Smooth muscle cell (in vitro differentiated cells): ENCODE measurements at regions not wholly inside any gene's neighbourhood (a gene's known extent, or its start where the extent isn't known, plus 50 kb on each side); places are given as distances from the start of the nearest gene placed in this dataset.
"Not testable (repeated sequence)": the region's sequence is repeated elsewhere in the genome, so short reads cannot be mapped to it uniquely, and the experiment has no call there.

Experiments
- DNase-seq: peaks from one replicate; lab custom pipeline; 2025; ENCODE audit not compliant: unreplicated experiment; lab: John Stamatoyannopoulos, UW
- H2AFZ ChIP-seq: fragments of 200-600 bp; sonication (generic); 2 replicates; pipeline ENCODE4 v1.6.0; 2016; ENCODE audit warnings: antibody characterized with exemption, low read depth, mild to moderate bottlenecking
- H3F3A ChIP-seq: fragments of 200-600 bp; sonication (generic); 2 replicates; pipeline ENCODE4 v1.6.0; 2017; ENCODE audit warnings: antibody characterized with exemption, low read depth
- H3K27ac ChIP-seq: fragments of 200-600 bp; sonication (generic); 2 replicates; pipeline ENCODE4 v1.5.1; 2016; ENCODE audit warnings: low read depth, mild to moderate bottlenecking
- H3K27me3 ChIP-seq: fragments of 200-600 bp; sonication (generic); 2 replicates; pipeline ENCODE4 v1.6.1; 2016; ENCODE audit warnings: low read depth, mild to moderate bottlenecking
- H3K36me3 ChIP-seq: fragments of 200-600 bp; sonication (generic); 2 replicates; pipeline ENCODE4 v1.5.1; 2016; ENCODE audit warnings: low read depth
- H3K4me1 ChIP-seq: fragments of 200-600 bp; sonication (generic); 2 replicates; pipeline ENCODE4 v1.5.1; 2016; ENCODE audit warnings: low read depth
- H3K4me2 ChIP-seq: fragments of 200-600 bp; sonication (generic); 2 replicates; pipeline ENCODE4 v1.6.0; 2016; ENCODE audit warnings: mild to moderate bottlenecking
- H3K4me3 ChIP-seq: fragments of 200-600 bp; sonication (generic); 2 replicates; pipeline ENCODE4 v1.5.1; 2016; ENCODE audit warnings: mild to moderate bottlenecking
- H3K79me2 ChIP-seq: fragments of 200-600 bp; sonication (generic); 2 replicates; pipeline ENCODE4 v1.6.0; 2016; ENCODE audit warnings: low read depth, mild to moderate bottlenecking
- H3K9ac ChIP-seq: fragments of 200-600 bp; sonication (generic); 2 replicates; pipeline ENCODE4 v1.6.0; 2016; ENCODE audit warnings: low read depth
- H3K9me3 ChIP-seq: fragments of 200-600 bp; sonication (generic); replicated peaks from 2 replicates; pipeline ENCODE4 v1.5.1; 2016; ENCODE audit warnings: low read depth
- H4K20me1 ChIP-seq: fragments of 200-600 bp; sonication (generic); 2 replicates; pipeline ENCODE4 v1.6.0; 2016; ENCODE audit warnings: low read depth
- WGBS: methylation state at CpG from one replicate; pipeline ENCODE4 v1.1.7; 2016; ENCODE audit warnings: low lambda C conversion rate; 5-methylcytosine and 5-hydroxymethylcytosine counted together
- TF ChIP-seq, protein P1 (sequence below): fragments of 200-600 bp; sonication (generic); IDR thresholded peaks from 2 replicates; pipeline ENCODE4 v1.5.1; 2017; ENCODE audit warnings: borderline replicate concordance, mild to moderate bottlenecking, antibody characterized with exemption; ENCODE audit not compliant: insufficient read depth, poor library complexity, severe bottlenecking

- 97% methylated on average over 2 of the region's 2 CpGs for WGBS
- TF ChIP-seq, protein P1, sequence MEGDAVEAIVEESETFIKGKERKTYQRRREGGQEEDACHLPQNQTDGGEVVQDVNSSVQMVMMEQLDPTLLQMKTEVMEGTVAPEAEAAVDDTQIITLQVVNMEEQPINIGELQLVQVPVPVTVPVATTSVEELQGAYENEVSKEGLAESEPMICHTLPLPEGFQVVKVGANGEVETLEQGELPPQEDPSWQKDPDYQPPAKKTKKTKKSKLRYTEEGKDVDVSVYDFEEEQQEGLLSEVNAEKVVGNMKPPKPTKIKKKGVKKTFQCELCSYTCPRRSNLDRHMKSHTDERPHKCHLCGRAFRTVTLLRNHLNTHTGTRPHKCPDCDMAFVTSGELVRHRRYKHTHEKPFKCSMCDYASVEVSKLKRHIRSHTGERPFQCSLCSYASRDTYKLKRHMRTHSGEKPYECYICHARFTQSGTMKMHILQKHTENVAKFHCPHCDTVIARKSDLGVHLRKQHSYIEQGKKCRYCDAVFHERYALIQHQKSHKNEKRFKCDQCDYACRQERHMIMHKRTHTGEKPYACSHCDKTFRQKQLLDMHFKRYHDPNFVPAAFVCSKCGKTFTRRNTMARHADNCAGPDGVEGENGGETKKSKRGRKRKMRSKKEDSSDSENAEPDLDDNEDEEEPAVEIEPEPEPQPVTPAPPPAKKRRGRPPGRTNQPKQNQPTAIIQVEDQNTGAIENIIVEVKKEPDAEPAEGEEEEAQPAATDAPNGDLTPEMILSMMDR: no peak
These were observed 378.4 kb upstream of the NAALADL2 start for GRCh38 chr3:174480767-174481166.

DNA sequence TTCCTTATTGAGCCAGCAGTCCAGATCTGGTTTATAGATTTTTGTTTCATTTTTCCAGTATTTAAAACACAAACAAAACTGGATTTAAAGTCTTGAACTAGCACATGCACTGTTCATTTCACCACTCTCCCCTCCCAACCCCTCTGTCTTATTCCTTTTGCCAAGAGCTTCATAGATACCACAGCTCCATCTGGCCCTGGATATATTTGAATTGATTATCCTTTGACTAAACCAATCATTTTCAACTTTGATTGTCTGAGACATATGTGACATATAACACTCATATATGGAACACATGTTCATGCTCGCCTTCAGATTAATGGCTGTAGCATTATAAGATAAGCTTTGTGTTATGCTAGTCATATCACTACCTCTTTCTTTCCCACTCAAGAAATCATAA is 376.6 kb upstream of the NAALADL2 start:
- no peak overlapping the region for H2AFZ ChIP-seq
- 95% methylated on average over 1 of the region's 1 CpG for WGBS
- peaks cover 3% of the 10 kb centered on the region for H4K20me1 ChIP-seq
- no peak overlapping the region for H3K4me2 ChIP-seq
- H3K9ac ChIP-seq: no peak overlapping the region
- no peak overlapping the region for H3K27ac ChIP-seq
- no peaks in the 10 kb centered on the region for H3K9me3 ChIP-seq
- DNase-seq: no peak
- no peak overlapping the region for H3K4me3 ChIP-seq
- no peaks in the 10 kb centered on the region for H3F3A ChIP-seq
- peaks cover 3% of the 10 kb centered on the region for H3K79me2 ChIP-seq
- H3K27me3 ChIP-seq: no peaks in the 10 kb centered on the region
- H3K36me3 ChIP-seq: no peaks in the 10 kb centered on the region
- TF ChIP-seq, protein P1: no peak
- H3K4me1 ChIP-seq: no peaks in the 10 kb centered on the region

More at GRCh38 chr3:174480767-174481166, 378.4 kb upstream of the NAALADL2 start:
- no peak overlapping the region for H3K27ac ChIP-seq
- no peak overlapping the region for H3K4me2 ChIP-seq
- no peaks in the 10 kb centered on the region for H3K27me3 ChIP-seq
- H3K9ac ChIP-seq: no peak overlapping the region
- H3K4me1 ChIP-seq: no peaks in the 10 kb centered on the region
- H3K79me2 ChIP-seq: peaks cover 3% of the 10 kb centered on the region
- no peak overlapping the region for H2AFZ ChIP-seq
- no peaks in the 10 kb centered on the region for H4K20me1 ChIP-seq
- H3K4me3 ChIP-seq: no peak overlapping the region
- no peaks in the 10 kb centered on the region for H3F3A ChIP-seq
- no peak for DNase-seq
- H3K9me3 ChIP-seq: no peaks in the 10 kb centered on the region
- H3K36me3 ChIP-seq: no peaks in the 10 kb centered on the region

DNA sequence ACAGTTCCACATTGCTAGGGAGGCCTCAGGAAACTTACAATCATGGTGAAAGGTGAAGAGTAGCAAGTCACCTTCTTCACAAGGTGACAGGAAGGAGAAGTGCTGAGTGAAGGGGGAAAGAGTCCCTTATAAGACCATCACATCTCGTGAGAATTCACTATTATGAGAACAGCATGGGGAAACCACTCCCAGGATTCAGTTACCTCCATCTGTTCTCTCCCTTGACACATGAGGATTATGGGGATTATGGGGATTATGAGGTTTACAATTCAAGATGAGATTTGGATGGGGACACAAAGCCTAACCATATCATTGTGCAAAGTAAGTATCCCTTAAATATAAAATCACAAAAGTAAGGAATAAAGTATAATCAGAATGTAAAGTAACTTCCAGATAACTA is 375.9 kb upstream of the NAALADL2 start:
- Histone ChIP-seq H3K27ac (no peak overlapping the region), H2AFZ (no peak overlapping the region), H4K20me1 (peaks cover 3% of the 10 kb centered on the region), H3K9me3 (no peaks in the 10 kb centered on the region), H3K4me1 (no peaks in the 10 kb centered on the region), H3K4me2 (no peak overlapping the region), H3K79me2 (peaks cover 3% of the 10 kb centered on the region), H3F3A (no peaks in the 10 kb centered on the region), H3K9ac (no peak overlapping the region), H3K36me3 (no peaks in the 10 kb centered on the region), H3K27me3 (no peaks in the 10 kb centered on the region), H3K4me3 (no peak overlapping the region)
- WGBS: 67% methylated on average over 1 of the region's 1 CpG
- no peak for DNase-seq
- TF ChIP-seq, protein P1: no peak

DNA sequence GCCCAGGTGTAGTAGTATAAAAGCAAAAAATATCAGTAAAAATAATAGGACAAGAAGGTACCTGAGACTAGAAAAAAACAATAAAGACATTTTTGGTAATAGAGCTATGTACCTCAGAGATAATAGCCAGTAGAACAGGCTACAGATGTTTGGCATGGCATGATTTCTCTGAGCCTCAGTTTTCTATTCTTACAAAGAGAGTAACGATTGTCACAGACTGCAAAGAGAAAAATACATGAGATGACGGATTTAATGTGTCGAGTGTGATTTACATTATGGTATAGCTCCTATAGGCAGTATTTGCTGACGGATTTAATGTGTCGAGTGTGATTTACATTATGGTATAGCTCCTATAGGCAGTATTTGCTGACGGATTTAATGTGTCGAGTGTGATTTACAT is 375.3 kb upstream of the NAALADL2 start:
- not testable (repeated sequence) for H3K4me3 ChIP-seq, DNase-seq, H3F3A ChIP-seq, H4K20me1 ChIP-seq, H3K9ac ChIP-seq, H3K36me3 ChIP-seq, H3K27ac ChIP-seq, H3K9me3 ChIP-seq, H3K4me1 ChIP-seq, H2AFZ ChIP-seq, H3K79me2 ChIP-seq, H3K4me2 ChIP-seq, H3K27me3 ChIP-seq
- WGBS: 89% methylated on average over 6 of the region's 7 CpGs
